H9 (cell line): ENCODE measurements at regions not wholly inside any gene's neighbourhood (a gene's known extent, or its start where the extent isn't known, plus 50 kb on each side); places are given as distances from the start of the nearest gene placed in this dataset.

Experiments
- DNase-seq: peaks from one replicate; pipeline ENCODE4 v3.0.0-alpha.2; 2017
- H2AFZ ChIP-seq: one replicate; pipeline ENCODE4 v1.6.1; 2013; ENCODE audit warnings: mild to moderate bottlenecking, low read length, control low read depth, moderate library complexity
- H2AK5ac ChIP-seq: 2 replicates; pipeline ENCODE4 v1.6.1; 2013; ENCODE audit warnings: low read length, control low read depth, mixed read lengths; ENCODE audit not compliant: insufficient read length
- H2BK120ac ChIP-seq: one replicate; pipeline ENCODE4 v1.6.1; 2013; ENCODE audit warnings: low read depth, mild to moderate bottlenecking, low read length, control low read depth, inconsistent platforms; ENCODE audit not compliant: poor library complexity, severe bottlenecking
- H2BK12ac ChIP-seq: 2 replicates; pipeline ENCODE4 v1.6.1; 2013; ENCODE audit warnings: low read length, control low read depth, mixed read lengths, low read depth; ENCODE audit not compliant: insufficient read length
- H2BK15ac ChIP-seq: 2 replicates; pipeline ENCODE4 v1.6.1; 2013; ENCODE audit warnings: low read depth, low read length, control low read depth
- H2BK20ac ChIP-seq: one replicate; pipeline ENCODE4 v1.6.1; 2013; ENCODE audit warnings: low read depth, mild to moderate bottlenecking, low read length, control low read depth, inconsistent platforms; ENCODE audit not compliant: poor library complexity, severe bottlenecking
- H2BK5ac ChIP-seq: 2 replicates; pipeline ENCODE4 v1.6.1; 2013; ENCODE audit warnings: low read length, control low read depth, mixed read lengths; ENCODE audit not compliant: insufficient read length
- H3K14ac ChIP-seq: 2 replicates; pipeline ENCODE4 v1.6.1; 2013; ENCODE audit warnings: low read length, control low read depth; ENCODE audit not compliant: insufficient read depth
- H3K18ac ChIP-seq: 2 replicates; pipeline ENCODE4 v1.6.1; 2013; ENCODE audit warnings: low read depth, mild to moderate bottlenecking, mixed read lengths, low read length, control low read depth; ENCODE audit not compliant: insufficient read length
- H3K23ac ChIP-seq: 2 replicates; pipeline ENCODE4 v1.6.1; 2013; ENCODE audit warnings: low read length, control low read depth, mixed read lengths, low read depth; ENCODE audit not compliant: insufficient read length
- H3K23me2 ChIP-seq: 2 replicates; pipeline ENCODE4 v1.6.1; 2013; ENCODE audit warnings: low read depth, mild to moderate bottlenecking, mixed read lengths, low read length, control low read depth; ENCODE audit not compliant: insufficient read length, poor library complexity, severe bottlenecking
- H3K27ac ChIP-seq: 2 replicates; pipeline ENCODE4 v1.5.1; 2013; ENCODE audit warnings: low read length, control low read depth, mixed read lengths, low read depth; ENCODE audit not compliant: insufficient read length
- H3K27me3 ChIP-seq: 2 replicates; pipeline ENCODE4 v1.6.1; 2013; ENCODE audit warnings: low read length, control low read depth, inconsistent platforms; ENCODE audit not compliant: insufficient read depth
- H3K4ac ChIP-seq: 2 replicates; pipeline ENCODE4 v1.6.1; 2013; ENCODE audit warnings: low read depth, mild to moderate bottlenecking, control low read depth, inconsistent platforms, low read length, moderate library complexity
- H3K4me1 ChIP-seq: 2 replicates; pipeline ENCODE4 v1.6.1; 2013; ENCODE audit warnings: low read length, control low read depth, inconsistent platforms; ENCODE audit not compliant: insufficient read depth
- H3K4me2 ChIP-seq: 2 replicates; pipeline ENCODE4 v1.6.1; 2013; ENCODE audit warnings: low read length, control low read depth, mixed read lengths; ENCODE audit not compliant: insufficient read length, insufficient read depth
- H3K56ac ChIP-seq: 2 replicates; pipeline ENCODE4 v1.6.1; 2013; ENCODE audit warnings: low read depth, mild to moderate bottlenecking, mixed read lengths, low read length, control low read depth; ENCODE audit not compliant: insufficient read length
- H3K79me1 ChIP-seq: 2 replicates; pipeline ENCODE4 v1.6.1; 2013; ENCODE audit warnings: low read depth, mild to moderate bottlenecking, moderate library complexity, low read length, control low read depth, inconsistent platforms; ENCODE audit not compliant: insufficient read depth, poor library complexity, severe bottlenecking
- H3K79me2 ChIP-seq: 2 replicates; pipeline ENCODE4 v1.6.1; 2013; ENCODE audit warnings: low read length, control low read depth, inconsistent platforms; ENCODE audit not compliant: insufficient read depth
- H3K9ac ChIP-seq: 2 replicates; pipeline ENCODE4 v1.6.1; 2013; ENCODE audit warnings: low read length, control low read depth, mixed read lengths; ENCODE audit not compliant: insufficient read length; ENCODE audit errors: extremely low read depth
- H3K9me3 ChIP-seq: one replicate; pipeline ENCODE4 v1.6.1; 2013; ENCODE audit warnings: low read depth, low read length, inconsistent platforms; ENCODE audit not compliant: control insufficient read depth
- H3T11ph ChIP-seq: one replicate; pipeline ENCODE4 v1.6.1; 2013; ENCODE audit warnings: mild to moderate bottlenecking, low read length, control low read depth, inconsistent platforms
- H4K20me1 ChIP-seq: one replicate; pipeline ENCODE4 v1.6.1; 2013; ENCODE audit not compliant: control insufficient read depth, insufficient read length, insufficient read depth
- H4K5ac ChIP-seq: 2 replicates; pipeline ENCODE4 v1.6.1; 2013; ENCODE audit warnings: low read depth, mild to moderate bottlenecking, mixed read lengths, low read length, control low read depth; ENCODE audit not compliant: insufficient read length
- H4K8ac ChIP-seq: replicated peaks from 2 replicates; pipeline ENCODE4 v1.6.1; 2013; ENCODE audit warnings: low read length, control low read depth, mixed read lengths, low read depth; ENCODE audit not compliant: insufficient read length
- H4K91ac ChIP-seq: 2 replicates; pipeline ENCODE4 v1.6.1; 2013; ENCODE audit warnings: low read depth, mild to moderate bottlenecking, moderate library complexity, mixed read lengths, low read length, control low read depth; ENCODE audit not compliant: insufficient read length
- H3K27ac Mint-ChIP-seq, 3 experiments: 2 replicates in 2 of 3; 3 replicates in 1 of 3; pipeline ENCODE4 v1.8.0; 2020 to 2021; ENCODE audit warnings: mixed read lengths in 3 of 3, mild to moderate bottlenecking in 1 of 3, moderate library complexity in 1 of 3
- H3K27me3 Mint-ChIP-seq: 2 replicates; pipeline ENCODE4 v1.8.0; 2021; ENCODE audit warnings: low read depth, mild to moderate bottlenecking, moderate library complexity, mixed read lengths
- H3K36me3 Mint-ChIP-seq, 3 experiments: 2 replicates in 2 of 3; 3 replicates in 1 of 3; pipeline ENCODE4 v1.8.0; 2020 to 2021; ENCODE audit warnings: low read depth in 3 of 3, mixed read lengths in 3 of 3; ENCODE audit not compliant: insufficient read depth in 1 of 3
- H3K4me1 Mint-ChIP-seq, 2 experiments: 2 replicates each; pipeline ENCODE4 v1.8.0; 2020; ENCODE audit warnings: mixed read lengths in 2 of 2
- H3K4me3 Mint-ChIP-seq, 2 experiments: 2 replicates in 1 of 2; 3 replicates in 1 of 2; pipeline ENCODE4 v1.8.0; 2020 to 2021; ENCODE audit warnings: mild to moderate bottlenecking in 2 of 2, mixed read lengths in 2 of 2, moderate library complexity in 1 of 2
- H3K9me3 Mint-ChIP-seq, 2 experiments: 2 replicates in 1 of 2; 3 replicates in 1 of 2; pipeline ENCODE4 v1.8.0; 2020; ENCODE audit warnings: mild to moderate bottlenecking in 2 of 2, mixed read lengths in 2 of 2, moderate library complexity in 1 of 2
- CTCF ChIP-seq: fragments of 200-600 bp; sonication (generic); conservative IDR thresholded peaks from 3 replicates; pipeline ENCODE4 v1.8.0; 2021; ENCODE audit warnings: antibody characterized with exemption, mild to moderate bottlenecking
- WGBS: extraction: QIAGEN DNeasy Blood & Tissue Kit; methylation state at CpG from one replicate; pipeline ENCODE4 v1.1.7; 2013; ENCODE audit warnings: missing lambda C conversion rate, low lambda C conversion rate, mixed read lengths; ENCODE audit not compliant: insufficient read length; ENCODE audit errors: extremely low coverage; 5-methylcytosine and 5-hydroxymethylcytosine counted together

GRCh38 chr20:39835130-39835842 lies 853.8 kb downstream of the MAFB start:
- Histone ChIP-seq H4K20me1 (no peaks in the 10 kb centered on the region), H3K18ac (no peak overlapping the region), H2BK120ac (no peak overlapping the region), H3K9ac (no peak overlapping the region), H3K27me3 (no peaks in the 10 kb centered on the region), H2BK20ac (no peak overlapping the region), H2BK15ac (no peak overlapping the region), H3K23ac (no peak overlapping the region), H4K91ac (no peak overlapping the region), H3K79me2 (no peaks in the 10 kb centered on the region), H3K27ac (no peak overlapping the region), H3K56ac (no peak overlapping the region), H3K4me2 (no peak overlapping the region), H3T11ph (no peak overlapping the region), H3K9me3 (no peaks in the 10 kb centered on the region), H2AFZ (no peak overlapping the region), H2BK5ac (no peak overlapping the region), H3K79me1 (no peaks in the 10 kb centered on the region), H4K5ac (no peak overlapping the region), H3K4me1 (no peaks in the 10 kb centered on the region), H3K23me2 (no peaks in the 10 kb centered on the region), H2AK5ac (no peak overlapping the region), H3K14ac (no peak overlapping the region), H2BK12ac (no peak overlapping the region), H3K4ac (no peak overlapping the region), H4K8ac (no peak overlapping the region)
- H3K27ac Mint-ChIP-seq, result no peak overlapping the region
- H3K4me1 Mint-ChIP-seq, result peaks cover 0 to under 1% of the 10 kb centered on the region in 2 experiments; a peak in 1 of 4 replicates
- WGBS, result no CpG with 5 or more reads among the region's 7 CpGs
- no peak overlapping the region for H3K4me3 Mint-ChIP-seq
- H3K27me3 Mint-ChIP-seq, result no peaks in the 10 kb centered on the region; the same call in 1 of the 2 replicates
- no peak for TF ChIP-seq CTCF
- no peaks in the 10 kb centered on the region; a peak in 1 of 5 replicates for H3K9me3 Mint-ChIP-seq
- no peaks in the 10 kb centered on the region for H3K36me3 Mint-ChIP-seq
- DNase-seq, result no peak
